ENCODE measurements at regions not wholly inside any gene's neighbourhood (a gene's known extent, or its start where the extent isn't known, plus 50 kb on each side); places are given as distances from the start of the nearest gene placed in this dataset.

GRCh38 chr4:25531272-25531671 lies 124.4 kb upstream of the SLC34A2 start:
- DNase-seq: no peak

- no peak for DNase-seq
Measured at GRCh38 chr4:25532591-25532990, 123.1 kb upstream of the SLC34A2 start.

GRCh38 chr4:25533256-25533655 lies 122.4 kb upstream of the SLC34A2 start:
- DNase-seq: no peak

GRCh38 chr4:25535278-25535677 lies 120.4 kb upstream of the SLC34A2 start:
- no peak for DNase-seq

- DNase-seq: no peak
Measured at GRCh38 chr4:25535701-25536473, 119.8 kb upstream of the SLC34A2 start.

- no peak for DNase-seq
Measured at GRCh38 chr4:25536564-25537320, 118.9 kb upstream of the SLC34A2 start.

- DNase-seq: no peak
Measured at GRCh38 chr4:25538430-25538829, 117.2 kb upstream of the SLC34A2 start.

- no peak for DNase-seq
Measured at GRCh38 chr4:25539241-25539640, 116.4 kb upstream of the SLC34A2 start.

GRCh38 chr4:25540734-25541133 lies 114.9 kb upstream of the SLC34A2 start:
- no peak for DNase-seq

GRCh38 chr4:25547343-25547742 lies 108.3 kb upstream of the SLC34A2 start:
- no peak for DNase-seq

GRCh38 chr4:25549413-25549812 lies 106.2 kb upstream of the SLC34A2 start:
- no peak for DNase-seq

- DNase-seq: no peak
Measured at GRCh38 chr4:25550376-25551030, 105.1 kb upstream of the SLC34A2 start.

- DNase-seq: no peak
Measured at GRCh38 chr4:25551605-25552004, 104.0 kb upstream of the SLC34A2 start.

- DNase-seq: no peak
Measured at GRCh38 chr4:25552580-25553271, 102.9 kb upstream of the SLC34A2 start.

GRCh38 chr4:25559508-25559907 lies 96.1 kb upstream of the SLC34A2 start:
- no peak for DNase-seq

GRCh38 chr4:25560605-25561004 lies 95.0 kb upstream of the SLC34A2 start:
- no peak for DNase-seq

- DNase-seq: no peak
Measured at GRCh38 chr4:25563071-25563564, 92.5 kb upstream of the SLC34A2 start.

- no peak for DNase-seq
Measured at GRCh38 chr4:25564836-25565235, 90.8 kb upstream of the SLC34A2 start.

- DNase-seq: no peak
Measured at GRCh38 chr4:25567253-25567652, 88.4 kb upstream of the SLC34A2 start.

GRCh38 chr4:25569716-25570115 lies 85.9 kb upstream of the SLC34A2 start:
- DNase-seq: no peak

GRCh38 chr4:25575611-25576010 lies 80.0 kb upstream of the SLC34A2 start:
- no peak for DNase-seq

- DNase-seq: no peak
Measured at GRCh38 chr4:25578432-25578831, 77.2 kb upstream of the SLC34A2 start.

All from EL (cell line).